T follicular helper cell (primary cell): ENCODE measurements at regions not wholly inside any gene's neighbourhood (a gene's known extent, or its start where the extent isn't known, plus 50 kb on each side); places are given as distances from the start of the nearest gene placed in this dataset.
"Not testable (repeated sequence)": the region's sequence is repeated elsewhere in the genome, so short reads cannot be mapped to it uniquely, and the experiment has no call there.

ENCODE experiments used
- DNase-seq: peaks from one replicate; pipeline ENCODE4 v3.0.0-alpha.2; 2020; ENCODE audit warnings: low read depth

DNA sequence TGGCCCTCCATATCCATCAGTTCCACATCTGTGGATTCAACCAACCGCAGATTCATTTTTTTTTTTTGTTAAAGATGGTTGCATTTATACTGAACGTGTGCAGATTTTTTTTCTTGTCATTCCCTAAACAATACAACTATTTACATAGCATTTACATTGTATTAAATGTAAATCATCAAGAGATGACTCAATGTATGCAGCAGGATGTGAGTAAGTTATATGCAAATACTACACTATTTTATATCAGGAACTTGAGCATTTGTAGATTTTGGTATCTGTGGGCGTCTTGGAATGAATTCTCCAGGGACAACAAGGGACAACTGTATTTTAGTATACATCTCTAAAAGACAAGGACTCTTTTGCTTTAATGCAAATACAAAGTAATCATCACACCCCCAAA lies 299.2 kb upstream of the ZNF608 start:
- no peak for DNase-seq

DNA sequence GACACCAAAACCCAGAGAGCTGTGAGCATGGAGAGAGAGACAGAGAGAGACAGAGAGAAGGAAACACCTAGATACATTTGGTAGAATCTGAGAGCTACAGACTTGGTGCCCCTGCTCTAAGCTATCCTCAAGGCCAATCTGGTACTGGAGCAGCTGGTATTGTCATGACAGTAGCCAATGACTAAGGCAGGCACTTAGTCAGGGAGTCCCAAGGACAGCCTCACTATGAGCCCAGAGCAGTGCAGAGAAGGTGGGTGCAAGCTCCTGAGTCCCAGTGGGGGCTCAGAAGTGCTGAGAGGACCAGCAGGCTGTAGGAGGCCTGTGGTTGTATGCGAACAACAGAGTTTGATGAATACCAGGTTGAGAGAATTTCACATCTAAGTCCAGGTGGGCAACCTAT lies 300.4 kb upstream of the ZNF608 start:
- DNase-seq: no peak

DNA sequence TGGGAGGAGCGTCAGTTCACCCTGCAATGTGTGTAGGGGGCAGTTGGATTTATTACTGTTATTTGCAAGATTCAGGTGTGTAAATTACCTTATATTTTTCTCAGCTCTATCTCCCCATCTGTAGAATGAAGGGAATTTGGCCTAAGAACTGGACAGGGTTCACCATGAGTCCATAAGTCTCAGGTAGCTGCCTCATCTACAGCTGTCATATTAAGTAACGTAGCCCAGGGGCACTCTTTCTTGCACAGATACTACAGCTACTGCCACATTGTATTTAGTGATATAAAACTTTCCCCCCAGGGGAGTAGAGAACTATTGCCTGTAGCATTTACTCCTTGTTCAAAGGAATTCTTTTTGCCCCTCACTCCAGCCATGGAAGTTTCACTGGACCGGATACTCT lies 301.4 kb upstream of the ZNF608 start:
- no peak for DNase-seq

DNA sequence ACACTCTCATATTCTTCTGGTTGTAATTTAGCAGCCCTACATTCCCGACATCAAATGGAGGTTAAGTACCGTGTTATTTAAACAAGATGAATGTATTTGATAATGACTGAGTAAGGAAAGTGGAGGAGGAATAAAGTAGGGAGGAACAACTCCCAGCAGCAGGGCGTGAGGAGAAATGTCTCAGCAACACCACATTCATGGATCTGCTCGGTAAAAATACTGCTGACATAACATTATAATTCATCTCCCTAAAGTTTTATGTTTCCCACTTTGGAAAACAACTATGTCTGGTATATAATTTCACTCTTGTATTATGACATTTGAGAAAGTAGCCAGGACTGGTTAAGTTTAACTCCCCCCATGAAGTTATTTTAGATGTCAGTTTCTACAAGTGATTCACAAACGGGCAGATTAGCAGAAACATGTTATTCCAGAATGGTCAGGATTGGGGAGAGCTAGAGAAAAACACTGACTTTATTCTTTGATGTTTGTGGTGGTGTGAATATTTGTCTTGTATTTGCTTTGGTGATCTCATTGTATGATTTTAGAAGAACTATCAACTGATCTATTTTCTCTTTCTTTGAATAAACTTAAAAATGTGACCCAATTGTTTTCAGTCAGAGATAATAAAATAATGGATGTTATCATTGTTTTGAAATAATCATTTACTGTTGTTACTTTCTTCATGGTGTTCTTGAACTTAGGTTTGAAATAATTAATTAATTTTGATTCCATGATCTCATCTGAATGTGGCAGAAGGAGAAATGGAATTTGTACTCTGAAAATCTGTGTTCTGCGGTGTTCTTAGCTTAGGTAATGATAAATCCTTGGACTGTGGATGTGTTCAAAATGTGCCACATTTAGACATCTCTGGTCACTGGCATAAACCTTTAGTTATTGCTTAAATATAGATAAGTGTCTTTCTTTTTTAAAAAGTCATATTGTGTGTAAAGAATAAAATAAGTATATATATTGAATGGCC lies 303.6 kb upstream of the ZNF608 start:
- DNase-seq: no peak

DNA sequence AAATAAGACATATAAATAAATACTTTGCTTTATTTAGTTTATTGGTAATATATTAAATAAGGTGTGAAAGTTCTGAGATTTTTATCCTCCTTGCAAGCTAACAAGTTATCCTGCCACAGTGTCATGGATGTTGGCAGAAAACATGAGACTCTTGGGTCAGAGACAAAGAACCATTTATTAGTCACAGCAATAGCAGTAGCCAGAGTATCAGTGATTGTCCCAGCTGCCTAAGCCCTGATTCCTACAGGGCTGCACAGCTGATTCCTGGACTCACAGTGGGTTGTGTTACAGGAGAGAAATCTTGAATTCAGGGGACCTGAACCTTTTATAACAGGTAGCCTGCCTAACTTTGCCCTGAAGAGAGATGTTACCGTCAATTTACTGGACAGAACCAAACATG lies 304.5 kb upstream of the ZNF608 start:
- DNase-seq: no peak

DNA sequence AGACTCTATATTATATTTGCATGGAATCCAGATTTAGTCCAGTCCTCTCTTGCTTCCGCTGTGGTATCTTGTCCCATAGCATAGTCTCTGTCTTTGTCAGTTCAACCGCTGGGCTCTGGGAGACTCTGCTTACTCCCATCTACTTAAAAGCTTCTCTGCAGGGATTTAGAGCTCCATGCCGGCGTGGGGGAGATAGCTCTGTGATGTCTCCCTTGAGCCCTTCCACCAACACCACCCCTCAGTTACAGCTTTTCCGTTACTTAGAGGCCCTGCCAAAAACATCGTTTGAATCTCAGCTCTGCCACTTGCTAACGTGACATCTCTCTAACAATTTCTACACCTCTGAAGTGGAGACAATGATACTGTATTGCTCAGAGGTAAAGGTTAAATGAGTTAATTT lies 306.1 kb upstream of the ZNF608 start:
- no peak for DNase-seq

DNA sequence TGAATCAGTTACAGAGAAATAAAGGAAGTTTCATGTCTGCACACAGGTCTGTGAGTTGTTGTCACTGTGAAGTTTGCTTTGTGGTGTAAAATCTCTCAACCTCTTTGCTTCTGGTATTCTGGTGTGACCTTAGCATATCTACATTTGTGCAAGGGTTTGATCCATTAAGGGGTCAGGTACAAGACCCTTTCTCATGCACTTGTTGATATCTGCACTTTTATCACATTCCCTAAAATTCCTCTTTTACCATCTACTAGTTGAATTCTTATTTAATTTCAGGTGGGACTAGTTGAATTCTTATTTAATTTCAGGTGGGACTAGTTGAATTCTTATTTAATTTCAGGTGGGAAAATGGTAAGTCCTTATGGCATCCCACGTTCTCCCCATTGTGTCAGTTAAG lies 306.7 kb upstream of the ZNF608 start:
- no peak for DNase-seq

DNA sequence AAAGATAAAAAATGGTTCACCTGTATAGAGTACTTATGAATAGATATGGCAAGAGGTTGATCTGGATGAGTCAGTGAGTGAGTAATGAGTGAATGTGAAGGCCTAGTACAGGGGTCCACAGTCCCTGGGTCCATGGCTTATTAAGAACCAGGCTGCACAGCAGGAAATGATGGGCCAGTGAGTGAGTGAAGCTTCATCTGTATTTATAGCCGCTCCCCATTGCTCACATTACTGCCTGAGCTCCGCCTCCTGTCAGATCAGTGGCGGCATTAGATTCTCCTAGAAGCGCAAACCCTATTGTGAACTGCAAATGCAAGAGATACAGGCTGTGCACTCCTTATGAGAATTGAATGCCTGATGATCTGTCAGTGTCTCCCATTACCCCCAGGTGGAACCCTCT lies 307.7 kb upstream of the ZNF608 start:
- no peak for DNase-seq

DNA sequence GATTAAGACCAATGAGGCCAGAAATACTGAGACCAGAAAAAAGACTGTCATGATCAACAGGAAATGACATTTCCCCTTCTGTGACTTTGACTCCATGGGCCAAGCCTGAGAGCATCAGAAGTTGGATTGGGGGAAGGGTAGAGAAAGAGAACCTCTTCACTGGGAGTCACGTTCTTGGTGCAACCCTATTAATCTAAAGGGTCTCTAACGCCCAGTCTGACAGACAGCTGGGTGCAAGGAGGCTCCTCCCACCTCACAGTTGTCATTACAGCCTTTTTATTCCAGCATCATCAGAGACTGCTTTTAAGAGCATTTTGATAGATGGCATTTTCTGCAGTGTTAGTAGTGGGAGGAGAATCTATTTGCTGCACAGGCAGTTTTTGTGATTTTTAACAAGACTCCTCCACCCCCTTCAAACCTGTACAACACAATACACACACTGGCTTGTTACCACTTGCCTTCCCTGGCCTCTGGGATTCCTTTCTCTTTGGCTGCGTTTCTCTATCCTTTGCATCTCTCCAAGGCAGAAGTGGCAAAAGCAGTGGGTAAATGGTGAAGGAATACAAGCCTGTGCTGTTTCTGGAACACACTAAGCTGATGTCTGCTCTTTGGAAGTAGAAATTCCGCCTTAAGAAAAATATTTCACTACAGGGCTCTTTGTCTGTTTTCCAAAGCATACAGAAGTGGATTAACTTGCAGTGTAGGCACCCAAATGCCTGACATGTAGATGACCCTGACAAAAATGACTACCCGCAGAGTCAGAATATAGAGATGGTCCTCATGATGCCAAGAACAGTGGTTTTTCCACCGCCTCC lies 310.4 kb upstream of the ZNF608 start:
- DNase-seq: no peak

DNA sequence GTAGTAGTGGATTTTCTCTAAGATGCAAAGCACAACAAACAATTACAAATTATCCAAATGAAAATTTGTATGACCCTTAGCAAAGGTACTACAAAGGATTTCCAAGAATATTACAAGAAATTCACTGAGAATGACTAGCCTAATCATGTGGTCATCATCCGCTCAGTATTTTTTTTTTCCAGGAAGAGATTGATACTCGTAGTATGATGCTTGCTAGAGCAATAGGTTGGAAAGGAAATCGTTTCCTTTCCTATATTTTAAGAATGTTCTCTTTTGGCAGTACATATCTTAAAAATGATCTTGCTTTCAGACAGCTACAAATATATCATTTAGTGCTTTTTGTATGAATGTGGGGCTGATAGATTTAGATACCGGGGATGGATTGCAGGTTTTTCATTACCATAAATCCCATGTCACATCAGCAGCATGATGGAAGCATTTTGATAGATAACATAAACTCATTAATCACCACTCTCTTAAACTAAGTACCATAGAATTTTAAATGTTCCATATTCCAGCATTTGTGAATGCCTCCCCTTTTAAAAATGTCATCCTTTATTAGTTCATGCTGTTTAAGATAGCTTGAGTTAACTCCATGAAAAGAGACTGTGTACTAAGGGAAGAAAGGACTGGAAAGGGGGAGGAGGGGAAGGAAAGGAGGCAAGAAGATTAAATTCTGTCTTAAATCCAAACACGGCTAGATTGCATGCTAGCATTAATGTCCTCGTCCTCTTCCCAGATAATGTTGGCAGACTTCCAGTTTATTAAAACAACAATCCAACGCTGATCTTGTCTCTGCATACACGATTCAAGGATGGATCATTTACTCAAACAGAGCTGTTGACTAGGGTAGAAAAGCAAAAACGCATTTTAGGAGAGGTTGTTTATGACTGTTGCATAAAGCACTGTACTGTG lies 311.7 kb upstream of the ZNF608 start:
- no peak for DNase-seq

DNA sequence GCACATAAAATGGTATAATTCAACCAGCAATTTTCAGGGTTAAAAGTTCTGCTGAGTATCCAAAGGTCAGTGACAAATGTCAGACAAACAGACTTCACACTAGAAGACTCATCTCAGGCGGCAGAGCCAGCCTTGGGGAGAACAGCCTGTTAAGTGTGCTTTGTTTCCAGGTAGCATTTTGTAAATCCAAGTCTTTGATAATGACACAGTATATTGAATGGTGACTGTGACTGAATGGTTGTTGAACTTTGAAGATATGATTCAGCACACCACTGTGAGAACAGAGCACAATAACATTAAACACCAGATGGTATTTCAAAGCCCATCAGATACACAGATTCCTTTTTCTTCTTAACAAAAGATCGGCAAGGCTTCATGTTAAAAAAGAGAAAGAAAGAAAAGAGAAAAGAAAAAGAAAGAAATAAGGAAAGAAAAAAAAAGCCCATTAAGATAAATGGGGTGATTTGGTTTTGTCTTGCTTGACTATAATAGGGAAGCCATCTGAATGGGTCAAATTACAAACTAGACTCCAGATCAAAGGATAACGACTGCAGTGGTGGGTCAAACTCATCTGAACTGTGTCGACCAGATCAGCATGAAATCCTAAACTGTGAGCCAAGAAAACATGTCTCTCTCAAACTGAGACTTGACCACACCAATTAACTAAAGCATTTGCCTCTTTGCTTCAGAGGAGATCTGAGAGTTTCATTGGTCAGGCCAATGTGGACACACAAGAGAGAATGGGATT lies 313.0 kb upstream of the ZNF608 start:
- no peak for DNase-seq

DNA sequence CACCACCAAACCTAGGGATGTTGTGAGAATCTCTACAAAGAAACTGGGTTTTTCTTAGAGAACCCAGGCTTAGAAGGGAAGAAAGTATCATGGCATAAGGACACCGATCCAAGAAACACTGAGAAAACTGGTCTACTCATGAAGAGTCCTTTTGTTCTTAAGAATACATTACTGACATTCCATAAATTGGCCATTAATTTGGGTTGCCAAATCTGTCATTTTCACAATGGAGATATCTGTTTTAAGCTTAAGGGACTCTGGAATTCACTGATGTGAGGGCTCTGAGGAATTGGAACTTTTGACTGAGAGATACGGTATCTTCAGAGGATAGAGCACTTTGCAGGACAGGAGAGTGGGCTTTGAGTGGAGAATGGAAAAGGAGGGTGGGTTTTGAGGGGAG lies 315.3 kb upstream of the ZNF608 start:
- no peak for DNase-seq

DNA sequence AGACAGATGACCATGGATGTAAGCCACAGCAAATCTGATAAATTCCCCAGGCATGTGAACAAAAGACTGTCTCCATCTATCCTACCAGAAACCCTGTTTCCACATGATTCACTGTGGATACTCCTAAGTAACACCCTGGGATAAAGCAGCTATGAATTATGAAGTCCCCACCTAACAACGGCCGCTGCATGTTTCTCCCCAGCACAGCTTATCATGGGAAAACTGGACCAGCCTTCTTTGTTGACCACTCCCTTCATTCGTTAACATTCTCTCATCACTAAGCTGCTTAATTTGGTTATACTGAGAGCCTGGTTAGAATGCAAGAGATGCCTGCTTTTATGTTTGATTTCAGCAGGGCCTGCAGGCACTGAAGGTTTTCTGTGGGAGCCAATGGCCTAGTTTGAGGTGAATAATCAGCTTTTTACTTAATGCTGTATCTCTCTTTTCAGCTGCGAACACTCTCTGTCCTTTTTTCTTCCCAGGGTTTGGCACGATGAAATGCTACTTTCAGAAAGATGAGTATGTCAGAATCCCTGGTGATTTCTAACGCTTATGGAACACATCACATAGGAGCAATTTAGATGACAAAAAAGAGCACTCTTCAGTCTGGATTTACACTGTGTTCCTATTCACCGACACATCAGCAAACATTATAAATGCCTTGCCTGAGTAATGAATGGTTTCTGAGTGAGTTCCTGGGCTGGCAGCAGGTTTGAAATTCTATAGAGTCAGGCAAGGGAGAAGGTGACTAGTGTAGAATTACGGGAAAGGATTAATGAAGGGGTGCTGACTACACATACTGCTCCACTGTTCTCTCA lies 318.4 kb upstream of the ZNF608 start:
- no peak for DNase-seq

DNA sequence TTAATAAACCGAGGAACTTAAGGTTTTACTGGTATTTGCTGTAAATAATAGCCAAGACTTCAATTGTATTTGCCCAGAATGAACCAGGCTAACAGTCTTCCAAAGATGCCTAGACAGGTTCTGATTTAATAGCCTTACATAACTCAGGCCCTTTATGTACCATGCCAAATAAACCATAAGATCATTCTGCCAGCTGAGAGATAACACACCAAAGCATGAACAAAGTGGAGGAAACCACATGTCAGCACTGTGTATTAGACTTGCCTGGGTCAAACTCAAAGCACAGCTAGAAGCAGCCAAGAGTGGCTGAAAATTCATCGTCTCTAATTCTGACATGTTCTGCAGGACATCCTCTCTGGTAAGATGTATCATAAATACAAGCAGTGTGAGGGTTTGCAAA lies 319.3 kb upstream of the ZNF608 start:
- DNase-seq: no peak

DNA sequence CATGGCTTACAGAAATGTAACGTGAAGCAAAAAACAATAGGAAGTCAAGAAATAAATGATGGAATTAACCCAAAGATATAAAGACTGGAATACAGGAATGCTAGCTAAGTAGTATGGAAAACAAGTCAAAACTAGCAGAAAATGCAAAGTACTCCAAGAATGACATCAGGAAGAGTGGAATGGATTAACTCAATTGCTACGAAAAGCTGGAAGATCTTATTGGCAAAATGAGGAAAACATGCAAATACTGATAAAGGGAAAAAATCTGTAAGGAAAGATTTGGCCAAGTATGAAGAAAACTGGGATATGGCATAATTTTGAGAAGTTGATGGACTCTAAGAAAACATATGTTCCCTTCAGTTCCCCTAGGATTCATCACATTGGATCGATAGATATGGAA lies 324.5 kb upstream of the ZNF608 start:
- no peak for DNase-seq

DNA sequence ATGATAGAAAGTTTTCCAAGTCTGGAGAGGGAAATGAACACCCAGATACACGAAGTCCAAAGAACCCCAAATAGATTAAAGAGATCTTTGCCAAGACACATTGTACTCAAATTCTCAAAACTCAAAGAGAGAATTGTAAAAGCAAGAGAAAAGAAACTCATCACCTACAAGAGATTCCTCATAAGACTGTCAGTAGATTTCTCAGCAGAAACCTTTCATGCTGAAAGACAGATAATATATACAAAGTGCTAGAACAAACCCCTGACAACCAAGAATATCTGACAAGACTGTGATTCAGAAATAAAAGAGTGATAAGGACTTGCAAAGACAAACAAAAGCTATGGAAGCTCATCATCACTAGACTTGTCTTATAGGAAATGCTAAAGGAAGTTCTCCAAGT lies 326.7 kb upstream of the ZNF608 start:
- DNase-seq: no peak

DNA sequence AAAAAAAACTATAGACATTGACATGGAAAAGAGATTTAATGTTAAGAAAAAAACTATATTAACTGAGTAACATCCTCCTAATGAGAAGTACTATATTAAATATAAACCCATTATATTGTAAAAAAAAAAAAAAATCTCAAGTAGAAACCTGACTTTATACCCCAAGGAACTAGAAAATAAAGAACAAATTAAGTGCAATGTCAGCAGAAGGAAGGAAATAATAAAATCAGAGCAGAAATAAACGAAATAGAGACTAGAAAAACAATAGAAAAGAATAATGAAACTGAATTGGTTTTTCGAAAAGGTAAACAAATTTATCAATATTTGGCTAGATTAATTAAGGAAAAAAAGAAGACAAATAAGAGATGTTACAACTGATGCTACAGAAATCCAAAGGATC lies 329.1 kb upstream of the ZNF608 start:
- DNase-seq: no peak

DNA sequence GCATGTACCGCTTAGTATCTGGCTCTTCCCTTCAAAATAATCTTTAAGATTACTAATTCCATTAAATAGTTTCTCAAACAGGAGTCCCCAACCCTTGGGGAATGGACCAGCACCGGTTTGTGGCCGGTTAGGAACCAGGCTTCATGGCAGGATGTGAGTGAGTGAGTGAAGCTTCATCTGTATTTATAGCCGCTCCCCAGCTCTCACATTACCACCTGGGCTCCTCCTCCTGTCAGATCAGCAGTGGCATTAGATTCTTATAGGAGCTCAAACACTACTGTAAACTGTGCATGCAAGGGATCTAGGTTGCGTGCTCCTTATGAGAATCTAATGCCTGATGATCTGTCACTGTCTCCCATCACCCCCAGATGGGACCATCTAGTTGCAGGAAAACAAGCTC lies 332.6 kb upstream of the ZNF608 start:
- not testable (repeated sequence) for DNase-seq

DNA sequence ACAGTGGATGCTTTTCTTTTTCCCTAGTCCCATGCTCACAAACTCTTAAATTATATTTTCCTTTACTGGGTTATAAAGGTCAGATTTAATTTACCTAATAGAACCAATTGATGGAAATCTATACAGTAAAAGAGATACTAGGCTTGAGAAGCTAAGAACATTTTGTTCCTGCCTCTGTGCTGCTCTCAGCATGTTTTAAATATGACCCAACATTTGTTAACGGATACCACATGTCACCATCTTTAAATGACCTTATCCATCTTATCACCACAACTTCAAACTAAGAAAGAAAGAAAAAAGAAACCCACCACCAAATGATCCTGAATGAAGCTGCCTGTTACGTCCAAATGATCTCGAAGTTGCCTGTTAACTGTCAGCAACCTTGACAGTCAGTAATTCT lies 334.7 kb upstream of the ZNF608 start:
- no peak for DNase-seq

DNA sequence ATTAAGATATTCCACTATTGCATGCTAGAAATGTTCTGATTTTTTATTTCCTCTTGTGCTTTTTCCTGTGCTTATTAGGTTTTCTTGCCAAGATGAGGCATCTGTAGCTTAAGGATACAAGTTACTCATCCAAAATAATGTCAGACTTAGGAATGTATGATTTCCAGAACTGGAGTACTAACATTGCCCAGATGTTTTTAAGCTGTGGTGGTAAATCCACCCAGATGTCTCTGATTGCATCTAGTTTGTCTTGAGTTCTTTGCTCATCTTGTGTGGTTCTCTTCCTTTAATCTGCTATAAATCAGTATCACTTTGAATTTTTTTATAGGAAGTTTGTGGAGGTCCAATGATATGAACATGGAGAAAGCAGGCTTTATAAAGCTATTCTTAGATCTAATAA lies 337.5 kb upstream of the ZNF608 start:
- no peak for DNase-seq
